GM23338 (cell line): ENCODE measurements at regions not wholly inside any gene's neighbourhood (a gene's known extent, or its start where the extent isn't known, plus 50 kb on each side); places are given as distances from the start of the nearest gene placed in this dataset.

Source experiments
- ATAC-seq: fragments of 200-7000 bp; cut with Tn5 transposase; 3 replicates; pipeline ENCODE4 v1.9.1; 2020
- DNase-seq: peaks from one replicate; pipeline ENCODE4 v3.0.0-alpha.2; 2015; ENCODE audit warnings: low spot score
- H2AFZ ChIP-seq: fragments of 200-600 bp; sonication (generic); 2 replicates; pipeline ENCODE4 v1.8.0; 2016; ENCODE audit warnings: antibody characterized with exemption, mild to moderate bottlenecking, moderate library complexity
- H3F3A ChIP-seq: fragments of 200-600 bp; sonication (generic); replicated peaks from 2 replicates; pipeline ENCODE4 v1.8.0; 2017; ENCODE audit warnings: antibody characterized with exemption, mixed run types, low read depth
- H3K27ac ChIP-seq: fragments of 200-600 bp; sonication (generic); 2 replicates; pipeline ENCODE4 v1.6.1; 2016; ENCODE audit warnings: low read depth
- H3K27me3 ChIP-seq: fragments of 200-600 bp; sonication (generic); 2 replicates; pipeline ENCODE4 v1.8.0; 2016; ENCODE audit warnings: mild to moderate bottlenecking, mixed run types, moderate library complexity; ENCODE audit not compliant: insufficient read depth
- H3K36me3 ChIP-seq: fragments of 200-600 bp; sonication (generic); 2 replicates; pipeline ENCODE4 v1.8.0; 2016; ENCODE audit warnings: mild to moderate bottlenecking; ENCODE audit not compliant: insufficient read depth
- H3K4me1 ChIP-seq: fragments of 200-600 bp; sonication (generic); 2 replicates; pipeline ENCODE4 v1.8.0; 2016; ENCODE audit warnings: mild to moderate bottlenecking, moderate library complexity; ENCODE audit not compliant: insufficient read depth
- H3K4me2 ChIP-seq: fragments of 200-600 bp; sonication (generic); 2 replicates; pipeline ENCODE4 v1.7.1; 2017; ENCODE audit warnings: mixed run types
- H3K4me3 ChIP-seq: fragments of 200-600 bp; sonication (generic); 2 replicates; pipeline ENCODE4 v1.6.1; 2016; ENCODE audit warnings: mixed run types
- H3K79me2 ChIP-seq: fragments of 200-600 bp; sonication (generic); replicated peaks from 2 replicates; pipeline ENCODE4 v1.8.0; 2017; ENCODE audit warnings: mild to moderate bottlenecking; ENCODE audit not compliant: insufficient read depth
- H3K9me2 ChIP-seq: fragments of 200-600 bp; sonication (generic); 2 replicates; pipeline ENCODE4 v1.8.0; 2017; ENCODE audit not compliant: insufficient read depth
- H4K20me1 ChIP-seq: fragments of 200-600 bp; sonication (generic); replicated peaks from 2 replicates; pipeline ENCODE4 v1.8.0; 2017; ENCODE audit warnings: mild to moderate bottlenecking; ENCODE audit not compliant: insufficient read depth
- H3K27ac Mint-ChIP-seq: 2 replicates; pipeline ENCODE4 v1.8.0; 2020; ENCODE audit warnings: inconsistent platforms, mild to moderate bottlenecking, moderate library complexity, mixed read lengths
- H3K27me3 Mint-ChIP-seq: 3 replicates; pipeline ENCODE4 v1.8.0; 2022; ENCODE audit warnings: low read depth, mild to moderate bottlenecking, moderate library complexity, mixed read lengths, inconsistent platforms; ENCODE audit not compliant: insufficient read depth, poor library complexity
- H3K36me3 Mint-ChIP-seq: 3 replicates; pipeline ENCODE4 v1.8.0; 2021; ENCODE audit warnings: low read depth, mild to moderate bottlenecking, inconsistent platforms, moderate library complexity, mixed read lengths
- H3K4me1 Mint-ChIP-seq: 3 replicates; pipeline ENCODE4 v1.8.0; 2020; ENCODE audit warnings: mild to moderate bottlenecking, inconsistent platforms, mixed read lengths
- H3K4me3 Mint-ChIP-seq: 3 replicates; pipeline ENCODE4 v1.8.0; 2021; ENCODE audit warnings: moderate library complexity, mild to moderate bottlenecking, inconsistent platforms, mixed read lengths
- H3K9me3 Mint-ChIP-seq: 3 replicates; pipeline ENCODE4 v1.8.0; 2020; ENCODE audit warnings: moderate library complexity, mild to moderate bottlenecking, inconsistent platforms, mixed read lengths
- CREB1 ChIP-seq: fragments of 250-450 bp; sonication (Bioruptor Pico); IDR thresholded peaks from 2 replicates; pipeline ENCODE4 v1.5.0; 2020; ENCODE audit warnings: low read depth, mild to moderate bottlenecking, moderate library complexity
- CTCF ChIP-seq, 2 experiments: fragments of 200-600 bp in 1 of 2; sonication (generic) in 1 of 2; conservative IDR thresholded peaks; 2 replicates each; pipeline versions ENCODE4 v1.5.1 to v1.6.1; 2016 to 2017; ENCODE audit warnings: antibody characterized with exemption in 2 of 2, low read depth in 2 of 2, mild to moderate bottlenecking in 2 of 2, moderate library complexity in 1 of 2
- EZH2 ChIP-seq: fragments of 200-600 bp; sonication (generic); IDR thresholded peaks from one replicate; pipeline ENCODE4 v1.8.0; 2017; ENCODE audit warnings: antibody characterized with exemption, mild to moderate bottlenecking, low read depth; ENCODE audit not compliant: unreplicated experiment
- EZH2phosphoT487 ChIP-seq: fragments of 200-600 bp; sonication (generic); IDR thresholded peaks from one replicate; pipeline ENCODE4 v1.8.1; 2018; ENCODE audit warnings: antibody characterized with exemption; ENCODE audit not compliant: unreplicated experiment
- JUNB ChIP-seq: IDR thresholded peaks from one replicate; pipeline ENCODE4 v1.6.1; 2016; ENCODE audit warnings: antibody characterized with exemption; ENCODE audit not compliant: unreplicated experiment
- NANOG ChIP-seq: IDR thresholded peaks from 2 replicates; pipeline ENCODE4 v1.6.1; 2016; ENCODE audit warnings: antibody characterized with exemption, borderline replicate concordance
- POLR2AphosphoS5 ChIP-seq: IDR thresholded peaks from 2 replicates; pipeline ENCODE4 v1.6.1; 2016; ENCODE audit warnings: antibody characterized with exemption, low read depth
- STAT1 ChIP-seq: IDR thresholded peaks from one replicate; pipeline ENCODE4 v1.6.1; 2016; ENCODE audit warnings: antibody characterized with exemption; ENCODE audit not compliant: unreplicated experiment
- ZNF114 ChIP-seq: fragments of 250-450 bp; sonication (Bioruptor Pico); IDR thresholded peaks from 2 replicates; pipeline ENCODE4 v1.5.0; 2020; ENCODE audit warnings: mild to moderate bottlenecking, moderate library complexity
- ZNF331 ChIP-seq: fragments of 250-450 bp; sonication (Bioruptor Pico); IDR thresholded peaks from 2 replicates; pipeline ENCODE4 v1.5.0; 2020; ENCODE audit warnings: low read depth, mild to moderate bottlenecking, moderate library complexity
- TF ChIP-seq, protein P1 (sequence below): IDR thresholded peaks from one replicate; pipeline ENCODE4 v1.6.1; 2018; ENCODE audit warnings: antibody characterized with exemption; ENCODE audit not compliant: unreplicated experiment
- TF ChIP-seq, protein P2 (sequence below): IDR thresholded peaks from 2 replicates; pipeline ENCODE4 v1.6.1; 2016; ENCODE audit warnings: antibody characterized with exemption

DNA sequence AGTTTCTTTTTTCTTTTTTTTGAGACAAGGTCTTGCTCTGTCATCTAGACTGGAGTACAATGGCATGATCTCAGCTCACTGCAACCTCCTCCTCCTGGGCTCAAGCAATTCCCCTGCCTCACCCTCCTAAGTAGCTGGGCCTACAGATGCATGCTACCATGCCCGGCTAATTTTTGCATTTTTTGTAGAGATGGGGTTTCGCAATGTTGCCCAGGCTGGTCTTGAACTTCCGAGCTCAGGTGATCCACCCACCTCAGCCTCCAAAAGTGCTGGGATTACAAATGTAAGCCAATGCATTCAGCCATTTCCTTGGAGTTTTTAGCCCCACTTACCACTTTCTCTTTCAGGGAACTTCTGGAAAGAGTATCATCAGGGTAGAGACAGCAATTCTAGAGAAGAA is 153.3 kb upstream of the THSD7B start:
- Histone ChIP-seq H3K79me2 (no peaks in the 10 kb centered on the region), H3K27me3 (no peaks in the 10 kb centered on the region), H4K20me1 (no peaks in the 10 kb centered on the region), H3K27ac (no peak overlapping the region), H3K9me2 (no peaks in the 10 kb centered on the region), H3K4me3 (no peak overlapping the region), H3K36me3 (no peaks in the 10 kb centered on the region; the same call in 1 of the 2 replicates), H3K4me1 (no peaks in the 10 kb centered on the region), H3K4me2 (no peak overlapping the region), H2AFZ (no peak overlapping the region), H3F3A (no peaks in the 10 kb centered on the region)
- Mint-ChIP-seq H3K9me3 (no peaks in the 10 kb centered on the region), H3K4me1 (no peaks in the 10 kb centered on the region), H3K4me3 (no peak overlapping the region), H3K27ac (no peak overlapping the region), H3K27me3 (no peaks in the 10 kb centered on the region), H3K36me3 (no peaks in the 10 kb centered on the region)
- no peak for TF ChIP-seq EZH2phosphoT487
- no peak for TF ChIP-seq POLR2AphosphoS5
- no peak for TF ChIP-seq CTCF (conservative IDR thresholded peaks at IDR 0.05; ENCODE audit: low read depth in 2 of 2)
- TF ChIP-seq ZNF114 (CRISPR knock-in tag): no peak
- TF ChIP-seq EZH2: no peak
- TF ChIP-seq NANOG: no peak
- TF ChIP-seq, protein P1, sequence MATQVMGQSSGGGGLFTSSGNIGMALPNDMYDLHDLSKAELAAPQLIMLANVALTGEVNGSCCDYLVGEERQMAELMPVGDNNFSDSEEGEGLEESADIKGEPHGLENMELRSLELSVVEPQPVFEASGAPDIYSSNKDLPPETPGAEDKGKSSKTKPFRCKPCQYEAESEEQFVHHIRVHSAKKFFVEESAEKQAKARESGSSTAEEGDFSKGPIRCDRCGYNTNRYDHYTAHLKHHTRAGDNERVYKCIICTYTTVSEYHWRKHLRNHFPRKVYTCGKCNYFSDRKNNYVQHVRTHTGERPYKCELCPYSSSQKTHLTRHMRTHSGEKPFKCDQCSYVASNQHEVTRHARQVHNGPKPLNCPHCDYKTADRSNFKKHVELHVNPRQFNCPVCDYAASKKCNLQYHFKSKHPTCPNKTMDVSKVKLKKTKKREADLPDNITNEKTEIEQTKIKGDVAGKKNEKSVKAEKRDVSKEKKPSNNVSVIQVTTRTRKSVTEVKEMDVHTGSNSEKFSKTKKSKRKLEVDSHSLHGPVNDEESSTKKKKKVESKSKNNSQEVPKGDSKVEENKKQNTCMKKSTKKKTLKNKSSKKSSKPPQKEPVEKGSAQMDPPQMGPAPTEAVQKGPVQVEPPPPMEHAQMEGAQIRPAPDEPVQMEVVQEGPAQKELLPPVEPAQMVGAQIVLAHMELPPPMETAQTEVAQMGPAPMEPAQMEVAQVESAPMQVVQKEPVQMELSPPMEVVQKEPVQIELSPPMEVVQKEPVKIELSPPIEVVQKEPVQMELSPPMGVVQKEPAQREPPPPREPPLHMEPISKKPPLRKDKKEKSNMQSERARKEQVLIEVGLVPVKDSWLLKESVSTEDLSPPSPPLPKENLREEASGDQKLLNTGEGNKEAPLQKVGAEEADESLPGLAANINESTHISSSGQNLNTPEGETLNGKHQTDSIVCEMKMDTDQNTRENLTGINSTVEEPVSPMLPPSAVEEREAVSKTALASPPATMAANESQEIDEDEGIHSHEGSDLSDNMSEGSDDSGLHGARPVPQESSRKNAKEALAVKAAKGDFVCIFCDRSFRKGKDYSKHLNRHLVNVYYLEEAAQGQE: no peak
- TF ChIP-seq STAT1: no peak
- TF ChIP-seq, protein P2, sequence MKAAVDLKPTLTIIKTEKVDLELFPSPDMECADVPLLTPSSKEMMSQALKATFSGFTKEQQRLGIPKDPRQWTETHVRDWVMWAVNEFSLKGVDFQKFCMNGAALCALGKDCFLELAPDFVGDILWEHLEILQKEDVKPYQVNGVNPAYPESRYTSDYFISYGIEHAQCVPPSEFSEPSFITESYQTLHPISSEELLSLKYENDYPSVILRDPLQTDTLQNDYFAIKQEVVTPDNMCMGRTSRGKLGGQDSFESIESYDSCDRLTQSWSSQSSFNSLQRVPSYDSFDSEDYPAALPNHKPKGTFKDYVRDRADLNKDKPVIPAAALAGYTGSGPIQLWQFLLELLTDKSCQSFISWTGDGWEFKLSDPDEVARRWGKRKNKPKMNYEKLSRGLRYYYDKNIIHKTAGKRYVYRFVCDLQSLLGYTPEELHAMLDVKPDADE: no peak
- no peak for TF ChIP-seq CREB1
- no peak for TF ChIP-seq ZNF331 (CRISPR knock-in tag)
- no peak for TF ChIP-seq JUNB
- ATAC-seq (no peak), DNase-seq (no peak)
